IMR-90 (cell line): ENCODE measurements at regions not wholly inside any gene's neighbourhood (a gene's known extent, or its start where the extent isn't known, plus 50 kb on each side); places are given as distances from the start of the nearest gene placed in this dataset.

Experiments used
- ATAC-seq: fragments of 200-7000 bp; cut with Tn5 transposase; 2 replicates; pipeline ENCODE4 v1.9.1; 2020; ENCODE audit warnings: low read depth, mild to moderate bottlenecking, moderate library complexity
- BruUV-seq: library from RNA; stranded (reverse); fragments of 400-500 nt; replicated peaks from 2 replicates; lab custom pipeline; 2021; lab: Mats Ljungman, UMichigan
- CTCF ChIA-PET: fragments of 300-600 bp; formaldehyde crosslinking; extraction: SDS; loops from one replicate; lab custom pipeline; 2021; ENCODE audit warnings: antibody characterized with exemption; lab: Yijun Ruan, JAX
- POLR2A ChIA-PET: fragments of 300-600 bp; sonication (Branson Sonifier 250); formaldehyde crosslinking; loops from one replicate; lab custom pipeline; 2022; ENCODE audit warnings: antibody characterized with exemption; ENCODE audit not compliant: unreplicated experiment; lab: Charles Lee
- DNase-seq: peaks from one replicate; pipeline ENCODE4 v3.0.0; 2013
- H2AFZ ChIP-seq: replicated peaks from 2 replicates; pipeline ENCODE3; 2013; ENCODE audit warnings: low read length, mild to moderate bottlenecking; ENCODE audit not compliant: poor library complexity
- H2AK5ac ChIP-seq: 2 replicates; pipeline ENCODE4 v1.6.1; 2013; ENCODE audit warnings: low read depth, low read length, inconsistent platforms
- H2AK9ac ChIP-seq: replicated peaks from 2 replicates; pipeline ENCODE3; 2013; ENCODE audit warnings: mild to moderate bottlenecking, low read depth, low read length, moderate library complexity; ENCODE audit not compliant: poor library complexity
- H2BK120ac ChIP-seq: 2 replicates; pipeline ENCODE4 v1.6.1; 2013; ENCODE audit warnings: low read depth, low read length, inconsistent platforms
- H2BK15ac ChIP-seq: 3 replicates; pipeline ENCODE4 v1.6.1; 2013; ENCODE audit warnings: low read depth, low read length, inconsistent platforms
- H2BK20ac ChIP-seq: 2 replicates; pipeline ENCODE4 v1.6.1; 2013; ENCODE audit warnings: low read depth, mild to moderate bottlenecking, inconsistent platforms, low read length, moderate library complexity
- H2BK5ac ChIP-seq: 2 replicates; pipeline ENCODE4 v1.6.1; 2013; ENCODE audit warnings: mild to moderate bottlenecking, low read depth, low read length, inconsistent platforms; ENCODE audit not compliant: poor library complexity, severe bottlenecking
- H3K14ac ChIP-seq: replicated peaks from 2 replicates; pipeline ENCODE4 v1.6.1; 2013; ENCODE audit warnings: low read depth, low read length, inconsistent platforms
- H3K18ac ChIP-seq: 2 replicates; pipeline ENCODE4 v1.6.1; 2013; ENCODE audit warnings: low read depth, low read length, control low read depth
- H3K23ac ChIP-seq: 2 replicates; pipeline ENCODE4 v1.6.1; 2013; ENCODE audit warnings: low read depth, low read length, inconsistent platforms
- H3K27ac ChIP-seq: 2 replicates; pipeline ENCODE4 v1.5.1; 2013; ENCODE audit warnings: mild to moderate bottlenecking, control low read depth, low read length; ENCODE audit not compliant: insufficient read depth
- H3K27me3 ChIP-seq: 2 replicates; pipeline ENCODE4 v1.6.1; 2013; ENCODE audit warnings: low read length; ENCODE audit not compliant: control insufficient read depth, insufficient read depth
- H3K36me3 ChIP-seq: 2 replicates; pipeline ENCODE4 v1.6.1; 2013; ENCODE audit warnings: low read length, mixed read lengths; ENCODE audit not compliant: control insufficient read depth, insufficient read depth
- H3K4ac ChIP-seq: 2 replicates; pipeline ENCODE4 v1.6.1; 2013; ENCODE audit warnings: low read depth, low read length, inconsistent platforms
- H3K4me1 ChIP-seq: 2 replicates; pipeline ENCODE4 v1.6.1; 2013; ENCODE audit warnings: low read length, mixed read lengths; ENCODE audit not compliant: control insufficient read depth, insufficient read depth
- H3K4me2 ChIP-seq: 2 replicates; pipeline ENCODE4 v1.6.1; 2013; ENCODE audit warnings: low read depth, mild to moderate bottlenecking, control low read depth, low read length, moderate library complexity
- H3K4me3 ChIP-seq: 2 replicates; pipeline ENCODE4 v1.5.1; 2013; ENCODE audit warnings: low read depth, mild to moderate bottlenecking, control low read depth, low read length, moderate library complexity; ENCODE audit not compliant: insufficient read depth
- H3K56ac ChIP-seq: 2 replicates; pipeline ENCODE4 v1.6.1; 2013; ENCODE audit warnings: low read length, inconsistent platforms; ENCODE audit not compliant: insufficient read depth; ENCODE audit errors: extremely low read depth
- H3K79me1 ChIP-seq, 2 experiments: 2 replicates each; pipeline ENCODE4 v1.6.1; 2013; ENCODE audit warnings: low read length in 2 of 2, inconsistent platforms in 1 of 2, low read depth in 1 of 2
- H3K9ac ChIP-seq: 2 replicates; pipeline ENCODE4 v1.6.1; 2013; ENCODE audit warnings: low read depth, low read length, control low read depth
- H3K9me1 ChIP-seq: 2 replicates; pipeline ENCODE4 v1.6.1; 2013; ENCODE audit warnings: low read length, inconsistent platforms; ENCODE audit not compliant: insufficient read depth
- H3K9me3 ChIP-seq: 2 replicates; pipeline ENCODE4 v1.6.1; 2013; ENCODE audit warnings: low read length; ENCODE audit not compliant: control insufficient read depth, insufficient read depth
- H4K20me1 ChIP-seq: 2 replicates; pipeline ENCODE4 v1.6.1; 2013; ENCODE audit warnings: low read length, inconsistent platforms; ENCODE audit not compliant: insufficient read depth
- H4K5ac ChIP-seq: 2 replicates; pipeline ENCODE4 v1.6.1; 2013; ENCODE audit warnings: mild to moderate bottlenecking, low read depth, low read length, control low read depth
- H4K8ac ChIP-seq, 2 experiments: 2 replicates each; pipeline ENCODE4 v1.6.1; 2013; ENCODE audit warnings: low read depth in 2 of 2, low read length in 2 of 2, control low read depth in 1 of 2, inconsistent platforms in 1 of 2
- H4K91ac ChIP-seq: 2 replicates; pipeline ENCODE4 v1.6.1; 2013; ENCODE audit warnings: low read depth, low read length, inconsistent platforms; ENCODE audit not compliant: insufficient read depth
- CEBPB ChIP-seq: IDR thresholded peaks from 2 replicates; pipeline ENCODE4 v1.6.1; 2012; ENCODE audit warnings: low read depth, low read length, improper control_type of control experiment
- MAZ ChIP-seq: IDR thresholded peaks from 2 replicates; pipeline ENCODE4 v1.6.1; 2012; ENCODE audit warnings: low read depth, mild to moderate bottlenecking, low read length, improper control_type of control experiment, moderate library complexity, borderline replicate concordance
- MXI1 ChIP-seq: IDR thresholded peaks from 2 replicates; pipeline ENCODE4 v1.6.1; 2012; ENCODE audit warnings: low read depth, mild to moderate bottlenecking, low read length, moderate library complexity, borderline replicate concordance
- NFE2L2 ChIP-seq: fragments of 150-350 bp; IDR thresholded peaks from 2 replicates; pipeline ENCODE4 v1.6.1; 2016; ENCODE audit warnings: low read depth, mild to moderate bottlenecking, low read length
- POLR2A ChIP-seq: IDR thresholded peaks from 2 replicates; pipeline ENCODE4 v1.6.1; 2012; ENCODE audit warnings: mild to moderate bottlenecking, low read depth, low read length
- RCOR1 ChIP-seq: IDR thresholded peaks from 2 replicates; pipeline ENCODE4 v1.6.1; 2012; ENCODE audit warnings: mild to moderate bottlenecking, low read length, improper control_type of control experiment; ENCODE audit not compliant: insufficient replicate concordance
- WGBS, 2 experiments: methylation state at CpG; one replicate each; pipeline versions ENCODE4 v1.1.5 to v1.1.7; 2013; ENCODE audit warnings: missing lambda C conversion rate in 2 of 2; ENCODE audit not compliant: insufficient read length in 1 of 2; ENCODE audit errors: extremely low coverage in 2 of 2; 5-methylcytosine and 5-hydroxymethylcytosine counted together
- dilution Hi-C: fragments of 300-500 bp; cut with HindIII; formaldehyde crosslinking; loops from one replicate; pipeline ENCODE4 v1.14.3; 2018; ENCODE audit warnings: low sequenced_read_pairs; ENCODE audit not compliant: unreplicated experiment
- in situ Hi-C: fragments of 300-500 bp; cut with MboI; formaldehyde crosslinking; loops from 3 replicates; pipeline ENCODE4 v1.14.3; 2019; ENCODE audit warnings: low sequenced_read_pairs, inconsistent platforms, mixed read lengths
- intact Hi-C: fragments of 100-400 bp; cut with micrococcal nuclease; formaldehyde crosslinking; loops from 2 replicates; pipeline ENCODE4 v1.10.0; 2022

- DNase-seq (no peak), ATAC-seq (no peak)
- Histone ChIP-seq H3K18ac (no peak overlapping the region), H3K9me1 (no peaks in the 10 kb centered on the region), H3K9ac (no peak overlapping the region), H4K8ac (no peak overlapping the region), H3K4me2 (no peak overlapping the region), H3K36me3 (no peaks in the 10 kb centered on the region), H3K14ac (no peak overlapping the region), H3K4me3 (no peak overlapping the region), H2BK5ac (no peak overlapping the region), H2AK5ac (no peak overlapping the region), H3K27ac (no peak overlapping the region), H3K56ac (no peak overlapping the region), H2BK20ac (no peak overlapping the region), H3K27me3 (no peaks in the 10 kb centered on the region), H2BK15ac (no peak overlapping the region), H3K23ac (no peak overlapping the region), H4K5ac (no peak overlapping the region), H3K4me1 (no peaks in the 10 kb centered on the region), H3K79me1 (no peaks in the 10 kb centered on the region), H2AK9ac (no peak overlapping the region), H4K91ac (no peak overlapping the region), H2AFZ (no peak overlapping the region), H3K4ac (no peak overlapping the region), H2BK120ac (no peak overlapping the region), H3K9me3 (peaks cover 6% of the 10 kb centered on the region), H4K20me1 (no peaks in the 10 kb centered on the region)
- WGBS, 2 experiments: no CpG with 5 or more reads among the region's 1 CpG
- CTCF ChIA-PET: no interaction called here
- dilution Hi-C loops: no loop called here
- POLR2A ChIA-PET: no interaction called here
- intact Hi-C loops: no loop called here
- no TSS peak for BruUV-seq
- TF ChIP-seq MAZ (no peak), CEBPB (no peak), MXI1 (no peak), POLR2A (no peak), RCOR1 (no peak), NFE2L2 (no peak)
- in situ Hi-C loops: no loop called here
Observed at GRCh38 chr4:66887061-66887460, 658.2 kb downstream of the CENPC start.
